GM19035 (cell line): ENCODE measurements at regions not wholly inside any gene's neighbourhood (a gene's known extent, or its start where the extent isn't known, plus 50 kb on each side); places are given as distances from the start of the nearest gene placed in this dataset.
"Not testable (repeated sequence)": the region's sequence is repeated elsewhere in the genome, so short reads cannot be mapped to it uniquely, and the experiment has no call there.

ENCODE experiments used
- ATAC-seq: cut with Tn5 transposase; IDR thresholded peaks from one replicate; pipeline ENCODE4 v1.9.1; 2021; ENCODE audit not compliant: unreplicated experiment

DNA sequence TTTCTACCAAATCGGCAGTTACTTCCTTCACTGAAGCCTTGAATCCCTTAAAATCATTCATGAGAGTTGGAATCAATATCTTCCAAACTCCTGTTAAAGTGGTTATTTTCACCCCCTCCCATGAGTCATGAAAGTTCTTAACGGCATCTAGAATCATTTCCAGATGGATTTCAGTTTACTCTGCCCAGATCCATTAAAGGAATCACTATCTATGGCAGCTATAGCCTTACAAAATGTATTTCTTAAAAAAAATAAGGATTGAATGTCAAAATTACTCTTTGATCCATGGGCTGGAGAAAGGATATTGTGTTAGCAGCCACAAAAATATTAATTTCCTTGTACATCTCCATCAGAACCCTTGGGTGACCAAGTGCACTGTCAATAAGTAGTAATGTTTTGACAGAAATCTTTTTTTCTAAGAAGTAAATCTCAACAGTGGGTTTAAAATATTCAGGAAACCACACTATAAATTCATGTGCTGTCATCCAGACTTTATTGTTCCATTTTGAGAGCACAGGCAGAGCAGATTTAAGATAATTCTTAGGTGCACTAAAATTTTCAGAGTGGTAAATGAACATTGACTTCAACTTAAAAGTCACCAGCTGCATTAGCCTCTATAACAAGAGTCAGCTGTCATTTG lies 767.7 kb downstream of the DTWD2 start:
- no peak for ATAC-seq

DNA sequence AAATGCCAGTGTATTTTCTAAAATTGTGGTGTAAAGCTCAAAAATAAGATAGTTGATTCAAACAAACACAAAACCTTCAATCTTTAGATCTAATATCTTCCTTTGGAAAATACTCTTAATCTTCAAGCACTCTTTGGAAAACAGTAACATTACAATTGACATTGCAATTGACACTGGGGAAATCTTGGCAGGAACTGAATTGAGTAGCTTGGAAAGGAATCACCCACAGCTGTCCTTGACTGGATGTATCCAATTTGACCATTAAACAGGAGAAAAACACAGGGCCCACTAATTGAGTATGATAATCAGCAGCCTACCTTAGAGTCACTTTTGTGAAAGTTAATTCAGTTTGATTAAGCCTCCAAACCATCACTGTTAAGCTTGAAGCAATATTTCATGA lies 776.7 kb downstream of the DTWD2 start:
- no peak for ATAC-seq

DNA sequence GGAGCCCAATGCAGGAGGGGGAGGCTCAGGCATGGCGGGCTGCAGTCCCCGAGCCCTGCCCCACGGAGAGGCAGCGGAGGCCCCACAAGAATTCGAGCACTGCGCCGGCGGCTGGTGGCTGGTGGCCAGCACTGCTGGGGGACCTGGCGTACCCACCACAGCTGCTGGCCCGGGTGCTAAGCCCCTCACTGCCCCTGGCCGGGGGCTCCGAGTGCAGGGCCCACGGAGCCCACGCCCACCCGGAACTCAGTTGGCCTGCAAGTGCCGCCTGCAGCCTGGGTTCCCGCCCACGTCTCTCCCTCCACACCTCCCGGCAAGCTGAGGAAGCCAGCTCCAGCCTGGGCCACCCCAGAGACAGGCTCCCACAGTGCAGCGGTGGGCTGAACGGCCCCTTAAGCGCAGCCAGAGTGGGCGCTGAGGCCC lies 780.3 kb downstream of the DTWD2 start:
- ATAC-seq, result no peak

GRCh38 chr5:118199801-118200200 lies 788.5 kb downstream of the DTWD2 start:
- no peak for ATAC-seq

GRCh38 chr5:118196229-118196628 lies 792.1 kb downstream of the DTWD2 start:
- no peak for ATAC-seq

GRCh38 chr5:118195211-118195610 lies 793.1 kb downstream of the DTWD2 start:
- ATAC-seq, result no peak

DNA sequence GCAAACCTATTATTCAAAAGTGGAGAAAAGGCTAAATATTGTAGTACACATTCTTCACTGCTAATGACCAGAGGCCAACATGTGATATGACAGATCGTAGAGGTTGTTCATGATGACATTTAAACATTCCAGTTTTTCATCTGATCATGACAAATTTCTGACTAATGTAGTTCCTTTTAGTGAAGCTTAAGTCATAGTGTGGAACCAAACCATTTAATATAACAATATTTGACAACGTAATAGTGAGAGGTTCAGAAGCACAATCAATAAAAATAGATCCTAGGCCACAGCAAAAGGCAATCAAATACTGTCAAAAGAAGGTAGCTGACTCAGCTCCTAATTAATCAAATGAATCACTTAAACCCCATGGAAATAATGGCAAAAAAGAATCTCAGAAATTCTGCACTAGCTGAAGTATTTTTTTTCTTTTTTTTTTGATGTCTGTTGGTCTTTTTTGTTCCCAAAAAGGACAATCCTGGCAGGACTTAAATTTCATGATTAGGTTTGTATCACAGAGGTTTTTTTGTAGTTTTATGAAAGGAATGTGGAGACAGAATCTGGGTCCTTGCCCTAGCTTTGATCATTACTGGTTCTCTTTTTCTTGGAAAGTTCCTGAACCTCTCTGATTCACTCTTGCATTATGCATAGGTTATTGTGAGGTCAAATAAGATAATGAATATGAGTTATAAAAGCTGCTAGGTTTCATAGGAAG lies 795.0 kb downstream of the DTWD2 start:
- ATAC-seq, result no peak

DNA sequence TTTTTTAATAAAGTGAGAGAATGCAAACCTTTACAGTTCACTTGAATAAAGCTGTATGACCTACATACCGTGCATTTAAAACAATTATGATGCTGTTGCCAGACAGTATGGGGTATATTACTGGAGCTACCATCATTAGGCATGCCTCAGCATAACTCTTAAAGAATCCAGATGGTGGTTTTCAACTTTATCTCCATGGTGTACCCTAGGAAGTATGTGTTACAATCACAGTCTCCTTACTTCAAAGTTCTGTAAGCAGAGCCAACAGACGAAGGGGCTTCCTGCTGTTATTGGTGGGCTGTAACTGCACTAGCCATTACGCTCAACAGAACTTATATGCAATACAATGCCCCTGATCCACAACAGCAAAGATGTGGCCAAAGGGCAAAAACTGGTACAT lies 803.3 kb downstream of the DTWD2 start:
- ATAC-seq, result no peak

DNA sequence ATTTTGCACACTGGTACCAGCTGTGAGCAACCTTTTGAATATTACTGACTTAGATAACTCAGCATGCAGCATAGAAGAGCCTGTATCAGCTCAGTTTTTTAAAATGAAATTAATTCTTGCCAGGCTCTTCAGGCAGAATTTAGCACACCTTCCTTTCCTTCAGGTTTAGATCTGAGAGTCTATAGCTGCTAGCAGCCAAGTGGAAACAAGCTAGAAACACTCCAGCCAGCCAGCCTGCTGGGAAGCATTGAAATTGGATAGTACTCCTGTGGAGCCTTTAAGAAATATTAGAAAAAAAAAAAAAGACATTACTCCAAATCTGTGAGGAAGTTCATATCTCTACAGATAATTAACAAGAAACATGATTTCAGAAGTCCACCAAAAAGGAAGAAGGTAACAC lies 812.2 kb downstream of the DTWD2 start:
- no peak for ATAC-seq

DNA sequence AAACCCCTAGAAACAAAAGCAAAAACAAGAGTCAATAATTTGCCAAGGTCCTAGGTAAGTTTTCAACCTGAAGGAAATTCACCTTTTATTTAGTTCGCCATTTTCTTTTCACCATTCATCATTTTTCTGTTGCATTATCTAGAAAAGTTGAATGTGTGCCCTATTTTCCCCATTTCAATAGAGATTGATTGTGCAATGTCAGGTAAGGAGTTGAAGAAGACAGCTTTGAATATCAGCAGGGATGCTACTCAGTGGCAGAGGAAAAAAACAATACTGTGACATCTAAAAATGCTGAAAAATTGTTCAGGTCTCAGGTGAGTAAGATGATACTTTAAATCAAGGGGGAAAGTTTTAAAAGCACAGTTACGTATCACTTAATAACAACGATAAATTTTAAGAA lies 813.7 kb downstream of the DTWD2 start:
- no peak for ATAC-seq

DNA sequence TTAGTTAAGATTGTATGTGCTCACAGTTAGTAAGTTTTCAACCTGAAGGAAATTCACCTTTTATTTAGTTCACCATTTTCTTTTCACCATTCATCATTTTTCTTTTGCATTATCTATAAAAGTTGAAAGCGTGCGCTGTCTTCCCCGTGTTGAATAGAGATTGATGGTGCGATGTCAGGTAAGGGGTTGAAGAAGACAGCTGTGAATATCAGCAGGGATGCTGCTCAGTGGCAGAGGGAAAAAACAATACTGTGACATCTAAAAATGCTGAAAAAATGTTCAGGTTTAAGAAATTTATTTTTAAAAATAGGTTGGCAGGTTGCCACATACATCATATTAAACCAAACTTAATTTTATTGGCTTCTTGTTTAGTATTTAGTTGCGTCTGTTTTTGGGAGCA lies 815.0 kb downstream of the DTWD2 start:
- ATAC-seq, result no peak

DNA sequence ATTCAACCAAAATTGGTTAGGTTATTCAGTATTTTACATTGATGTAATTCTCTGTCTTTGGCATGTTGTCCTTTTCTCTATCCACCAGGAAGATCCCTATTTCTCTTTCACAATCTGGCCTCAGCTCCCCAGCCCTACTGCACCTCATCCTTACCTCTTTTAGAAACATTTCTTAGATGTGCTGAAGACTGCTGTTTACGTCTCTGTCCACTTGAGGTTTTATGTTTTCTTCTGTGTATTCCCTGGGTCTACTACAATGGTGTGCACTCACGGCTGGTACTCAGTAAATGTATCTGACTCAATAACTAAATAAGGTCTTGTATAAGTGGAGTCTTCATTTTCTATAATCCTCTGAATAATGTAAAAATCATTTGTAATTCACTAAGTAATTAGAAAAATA lies 822.7 kb downstream of the DTWD2 start:
- no peak for ATAC-seq

GRCh38 chr5:118156181-118156580 lies 832.2 kb downstream of the DTWD2 start:
- ATAC-seq, result no peak

DNA sequence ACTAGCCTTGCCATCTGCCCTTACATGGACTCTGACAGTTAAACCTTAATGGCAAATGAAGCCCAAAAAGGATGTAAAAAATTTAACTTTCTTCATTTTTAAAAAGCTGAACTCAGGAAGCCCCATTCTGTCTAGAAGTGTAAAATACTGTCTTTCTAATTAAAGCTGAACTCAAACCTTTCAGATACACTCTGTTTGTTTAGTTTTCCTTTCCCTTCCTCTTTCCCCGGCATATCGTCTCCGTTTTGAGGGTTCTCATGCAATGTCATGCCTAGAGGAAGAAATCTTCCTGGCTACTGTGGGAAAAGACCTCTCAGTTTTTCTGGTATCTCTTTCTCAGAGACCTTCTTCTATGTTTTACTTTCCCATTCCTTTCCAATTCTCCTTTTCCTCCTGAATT lies 841.5 kb downstream of the DTWD2 start:
- ATAC-seq, result no peak

DNA sequence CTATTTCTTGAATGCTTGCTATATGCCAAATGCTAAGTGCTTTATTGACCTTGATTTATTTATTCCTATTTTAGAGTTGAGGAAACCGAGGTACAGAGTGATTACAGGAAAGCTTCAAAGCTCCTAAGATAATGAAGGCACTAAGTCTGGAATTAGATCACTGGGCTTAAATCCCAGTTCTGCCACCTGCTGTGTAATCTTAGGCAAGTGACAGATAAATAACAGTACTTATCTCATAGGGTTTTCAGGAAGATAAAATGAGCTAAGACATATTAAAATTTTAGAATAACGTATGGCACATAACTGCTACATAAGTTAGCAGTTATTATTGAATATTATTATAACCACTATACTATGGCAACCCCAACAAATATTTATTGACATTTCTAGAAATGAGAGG lies 843.8 kb downstream of the DTWD2 start:
- ATAC-seq, result no peak

DNA sequence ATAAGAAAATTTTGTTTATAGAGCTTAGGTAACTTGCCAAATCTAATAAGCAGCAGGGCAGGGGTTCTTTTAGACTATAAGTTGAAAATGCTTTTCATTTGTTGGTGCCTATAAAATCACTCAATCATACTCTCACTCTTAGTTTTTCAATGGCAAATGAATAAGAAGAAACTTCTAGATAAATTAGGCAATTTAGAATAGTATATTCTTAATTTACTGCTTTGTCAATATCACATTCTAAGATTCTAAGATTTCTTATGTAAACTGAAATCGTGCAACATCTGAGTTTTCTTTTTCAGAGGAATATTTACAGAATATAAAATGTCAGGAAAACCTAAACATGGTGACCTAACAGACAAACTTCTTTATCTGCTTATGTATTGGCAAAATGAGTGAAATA lies 849.0 kb downstream of the DTWD2 start:
- ATAC-seq, result no peak

GRCh38 chr5:118126159-118126558 lies 862.2 kb downstream of the DTWD2 start:
- ATAC-seq, result no peak

DNA sequence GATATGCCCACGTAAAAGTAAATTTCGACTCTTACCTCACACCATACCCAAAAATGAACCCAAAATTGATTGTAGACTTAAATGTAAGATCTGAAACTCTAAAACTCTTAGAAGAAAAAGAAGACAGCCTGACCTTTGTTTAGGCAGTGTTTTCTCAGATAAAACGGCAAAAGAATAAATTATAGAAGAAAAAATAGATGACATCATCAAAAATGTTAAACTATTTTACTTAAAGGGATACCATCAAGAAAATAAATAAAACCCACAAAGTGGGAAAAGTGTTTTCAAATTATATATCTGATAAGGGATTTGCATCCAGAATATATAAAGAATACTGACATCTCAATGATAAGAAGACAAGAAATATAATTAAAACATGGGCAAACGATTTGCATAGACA lies 862.7 kb downstream of the DTWD2 start:
- no peak for ATAC-seq

GRCh38 chr5:118121258-118121657 lies 867.1 kb downstream of the DTWD2 start:
- no peak for ATAC-seq

DNA sequence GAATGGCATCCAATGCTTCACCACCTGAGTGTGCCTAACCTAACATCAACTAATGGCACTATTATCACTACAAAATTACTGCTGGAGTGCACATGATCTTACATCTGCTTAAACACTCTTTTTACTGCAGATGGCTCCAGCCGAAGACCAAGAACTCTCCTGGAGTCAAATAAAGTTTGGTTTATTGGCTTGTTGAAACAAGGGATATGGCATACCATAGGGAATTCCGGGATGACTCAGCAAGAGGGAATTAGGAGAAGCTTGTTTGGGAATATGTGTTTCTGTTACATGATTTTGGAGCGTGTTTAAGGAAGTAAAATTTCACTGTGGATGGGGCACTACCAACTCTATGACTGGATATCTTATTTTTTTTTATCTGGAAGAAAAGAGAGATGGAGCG lies 872.6 kb downstream of the DTWD2 start:
- no peak for ATAC-seq

- no peak for ATAC-seq
Observed at GRCh38 chr5:118111956-118112355, 876.4 kb downstream of the DTWD2 start.

DNA sequence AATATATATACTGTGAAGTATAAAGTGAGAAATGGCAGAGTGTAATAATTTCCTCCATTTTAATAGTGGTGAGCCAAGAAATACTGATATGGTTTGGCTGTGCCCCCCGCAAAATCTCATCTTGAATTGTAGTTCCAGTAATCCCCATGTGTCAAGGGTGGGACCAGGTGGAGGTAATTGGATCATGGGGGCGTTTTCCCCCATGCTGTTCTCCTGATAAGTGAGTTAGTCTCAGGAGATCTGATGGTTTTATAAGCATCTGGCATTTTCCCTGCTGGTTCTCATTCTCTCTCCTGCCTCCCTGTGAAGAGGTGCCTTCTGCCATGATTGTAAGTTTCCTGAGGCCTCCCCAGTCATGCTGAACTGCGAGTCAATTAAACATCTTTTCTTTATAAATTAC lies 881.1 kb downstream of the DTWD2 start:
- not testable (repeated sequence) for ATAC-seq

DNA sequence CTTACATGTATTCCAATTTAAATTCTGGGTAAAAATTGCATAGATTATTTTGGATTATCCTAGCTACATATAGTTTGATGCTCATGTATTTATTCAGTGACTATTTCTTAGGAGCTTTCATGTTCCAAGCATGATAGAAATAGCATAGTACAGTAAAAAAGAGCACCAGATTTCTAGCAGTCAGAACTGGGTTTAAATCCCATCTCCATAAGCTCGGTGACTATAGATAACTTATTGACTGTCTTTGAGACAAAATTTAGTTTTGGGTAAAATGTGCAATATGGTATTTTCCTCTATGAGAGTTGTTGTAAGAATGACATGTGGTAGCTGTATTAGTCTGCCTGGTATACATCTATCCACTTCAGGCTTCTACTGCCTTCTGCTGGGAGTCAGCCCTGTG lies 889.6 kb downstream of the DTWD2 start:
- ATAC-seq, result no peak
